DOHH2 (cell line): ENCODE measurements at regions not wholly inside any gene's neighbourhood (a gene's known extent, or its start where the extent isn't known, plus 50 kb on each side); places are given as distances from the start of the nearest gene placed in this dataset.

Experiments
- H3F3A ChIP-seq: fragments of 200-600 bp; sonication (generic), shearing (Covaris generic); 2 replicates; pipeline ENCODE4 v1.6.0; 2016; ENCODE audit warnings: antibody characterized with exemption, mild to moderate bottlenecking; ENCODE audit not compliant: control insufficient read depth, insufficient read depth
- H3K27ac ChIP-seq: fragments of 200-600 bp; sonication (generic); 2 replicates; pipeline ENCODE4 v1.5.1; 2014; ENCODE audit warnings: low read depth, mild to moderate bottlenecking, low read length, moderate library complexity
- H3K27me3 ChIP-seq: fragments of 200-600 bp; sonication (generic); 2 replicates; pipeline ENCODE4 v1.6.1; 2014; ENCODE audit warnings: mild to moderate bottlenecking, low read length, mixed read lengths; ENCODE audit not compliant: control insufficient read depth
- H3K36me3 ChIP-seq: fragments of 200-600 bp; sonication (generic); 2 replicates; pipeline ENCODE4 v1.6.1; 2014; ENCODE audit warnings: mild to moderate bottlenecking, low read length, moderate library complexity, mixed read lengths; ENCODE audit not compliant: control insufficient read depth
- H3K4me1 ChIP-seq: fragments of 200-600 bp; sonication (generic); 2 replicates; pipeline ENCODE4 v1.6.1; 2014; ENCODE audit warnings: mild to moderate bottlenecking, low read length, mixed read lengths; ENCODE audit not compliant: control insufficient read depth
- H3K4me2 ChIP-seq: fragments of 200-600 bp; sonication (generic); 2 replicates; pipeline ENCODE4 v1.6.0; 2014; ENCODE audit warnings: mild to moderate bottlenecking, low read length, moderate library complexity
- H3K4me3 ChIP-seq: fragments of 200-600 bp; sonication (generic); 2 replicates; pipeline ENCODE4 v1.5.1; 2014; ENCODE audit warnings: mild to moderate bottlenecking, low read length, mixed read lengths
- H3K79me2 ChIP-seq: fragments of 200-600 bp; sonication (generic); 2 replicates; pipeline ENCODE4 v1.6.1; 2014; ENCODE audit warnings: mild to moderate bottlenecking, low read length, mixed read lengths; ENCODE audit not compliant: control insufficient read depth
- H3K9me2 ChIP-seq: fragments of 200-600 bp; sonication (generic); replicated peaks from 2 replicates; pipeline ENCODE4 v1.6.1; 2014; ENCODE audit warnings: mild to moderate bottlenecking, low read length, mixed read lengths; ENCODE audit not compliant: control insufficient read depth
- H3K9me3 ChIP-seq: fragments of 200-600 bp; sonication (generic); 2 replicates; pipeline ENCODE4 v1.6.1; 2014; ENCODE audit warnings: antibody characterized with exemption, low read length, mixed read lengths; ENCODE audit not compliant: control insufficient read depth, insufficient read depth
- H4K20me1 ChIP-seq: fragments of 200-600 bp; sonication (generic); 2 replicates; pipeline ENCODE4 v1.6.0; 2014; ENCODE audit warnings: low read depth, mild to moderate bottlenecking, antibody characterized with exemption, low read length, moderate library complexity; ENCODE audit not compliant: control insufficient read depth, insufficient read depth
- CTCF ChIP-seq: fragments of 200-600 bp; sonication (generic); IDR thresholded peaks from one replicate; pipeline ENCODE4 v1.5.1; 2014; ENCODE audit warnings: antibody characterized with exemption, mild to moderate bottlenecking, low read depth, low read length; ENCODE audit not compliant: poor library complexity, severe bottlenecking
- EZH2phosphoT487 ChIP-seq: fragments of 200-600 bp; sonication (generic); IDR thresholded peaks from 2 replicates; pipeline ENCODE4 v1.6.1; 2017; ENCODE audit warnings: borderline replicate concordance, mild to moderate bottlenecking, antibody characterized with exemption, low read length, moderate library complexity, mixed read lengths

- Histone ChIP-seq H4K20me1 (no peaks in the 10 kb centered on the region), H3K36me3 (no peaks in the 10 kb centered on the region), H3K4me1 (no peaks in the 10 kb centered on the region), H3K27me3 (no peaks in the 10 kb centered on the region), H3K4me3 (no peak overlapping the region), H3K79me2 (no peaks in the 10 kb centered on the region), H3K9me3 (no peaks in the 10 kb centered on the region), H3K27ac (no peak overlapping the region), H3K4me2 (no peak overlapping the region), H3K9me2 (no peaks in the 10 kb centered on the region), H3F3A (no peaks in the 10 kb centered on the region)
- TF ChIP-seq CTCF (no peak), EZH2phosphoT487 (no peak)
These were observed 217.5 kb upstream of the NMUR2 start for GRCh38 chr5:152622628-152623027.

DNA sequence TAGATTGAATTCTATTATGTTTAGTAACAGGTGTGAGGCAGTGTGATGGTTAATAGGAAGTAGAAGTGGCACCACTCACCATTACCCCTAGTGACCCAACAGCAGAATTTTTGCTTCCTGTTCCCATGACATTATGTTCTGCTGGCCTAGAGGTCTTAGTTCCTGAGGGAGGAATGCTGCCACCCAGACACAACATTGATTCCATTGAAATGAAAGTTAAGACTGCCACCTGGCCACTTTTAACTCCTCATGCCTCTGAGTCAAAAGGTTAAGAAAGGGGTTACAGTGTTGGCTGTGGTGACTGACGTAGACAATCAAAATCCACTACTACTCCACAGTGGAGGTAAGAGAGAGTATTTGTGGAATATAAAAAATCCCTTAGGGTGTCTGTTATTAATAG lies 218.9 kb upstream of the NMUR2 start:
- H3K27me3 ChIP-seq, result no peaks in the 10 kb centered on the region
- TF ChIP-seq EZH2phosphoT487 (no peak), CTCF (no peak)
- no peaks in the 10 kb centered on the region for H3K4me1 ChIP-seq
- H4K20me1 ChIP-seq, result no peaks in the 10 kb centered on the region
- H3K36me3 ChIP-seq, result no peaks in the 10 kb centered on the region
- no peaks in the 10 kb centered on the region for H3F3A ChIP-seq
- H3K4me3 ChIP-seq, result no peak overlapping the region
- no peak overlapping the region for H3K4me2 ChIP-seq
- H3K27ac ChIP-seq, result no peak overlapping the region
- no peaks in the 10 kb centered on the region for H3K9me3 ChIP-seq
- no peaks in the 10 kb centered on the region for H3K9me2 ChIP-seq
- H3K79me2 ChIP-seq, result no peaks in the 10 kb centered on the region

- no peaks in the 10 kb centered on the region for H3K79me2 ChIP-seq
These were observed 220.6 kb upstream of the NMUR2 start for GRCh38 chr5:152625696-152626095.

More at GRCh38 chr5:152625696-152626095, 220.6 kb upstream of the NMUR2 start:
- H3K9me2 ChIP-seq, result no peaks in the 10 kb centered on the region
- no peaks in the 10 kb centered on the region for H3K4me1 ChIP-seq
- TF ChIP-seq EZH2phosphoT487 (no peak), CTCF (no peak)
- H3K4me3 ChIP-seq, result no peak overlapping the region
- no peak overlapping the region for H3K27ac ChIP-seq
- H3K36me3 ChIP-seq, result no peaks in the 10 kb centered on the region
- no peaks in the 10 kb centered on the region for H3K27me3 ChIP-seq
- H4K20me1 ChIP-seq, result no peaks in the 10 kb centered on the region
- no peaks in the 10 kb centered on the region for H3K9me3 ChIP-seq
- no peak overlapping the region for H3K4me2 ChIP-seq
- no peaks in the 10 kb centered on the region for H3F3A ChIP-seq
